Gastrocnemius medialis (tissue), 4 donors: ENCODE measurements at regions not wholly inside any gene's neighbourhood (a gene's known extent, or its start where the extent isn't known, plus 50 kb on each side); places are given as distances from the start of the nearest gene placed in this dataset.

ENCODE experiments used
- POLR2A ChIP-seq, 2 donors: fragments of 450-650 bp; IDR thresholded peaks; one replicate each; pipeline ENCODE4 v1.6.1; 2017; ENCODE audit warnings: antibody characterized with exemption in 2 of 2, mild to moderate bottlenecking in 2 of 2, moderate library complexity in 2 of 2
- TF ChIP-seq, protein P1 (sequence below), 5 experiments: fragments of 450-650 bp in 3 of 5; fragments of 200-600 bp in 2 of 5; sonication (generic) in 2 of 5; IDR thresholded peaks in 4 of 5; conservative IDR thresholded peaks in 1 of 5; 1 replicate in 4 of 5; 2 replicates in 1 of 5; pipeline ENCODE4 v1.5.1; 2016 to 2019; ENCODE audit warnings: antibody characterized with exemption in 5 of 5, mild to moderate bottlenecking in 3 of 5, moderate library complexity in 3 of 5

DNA sequence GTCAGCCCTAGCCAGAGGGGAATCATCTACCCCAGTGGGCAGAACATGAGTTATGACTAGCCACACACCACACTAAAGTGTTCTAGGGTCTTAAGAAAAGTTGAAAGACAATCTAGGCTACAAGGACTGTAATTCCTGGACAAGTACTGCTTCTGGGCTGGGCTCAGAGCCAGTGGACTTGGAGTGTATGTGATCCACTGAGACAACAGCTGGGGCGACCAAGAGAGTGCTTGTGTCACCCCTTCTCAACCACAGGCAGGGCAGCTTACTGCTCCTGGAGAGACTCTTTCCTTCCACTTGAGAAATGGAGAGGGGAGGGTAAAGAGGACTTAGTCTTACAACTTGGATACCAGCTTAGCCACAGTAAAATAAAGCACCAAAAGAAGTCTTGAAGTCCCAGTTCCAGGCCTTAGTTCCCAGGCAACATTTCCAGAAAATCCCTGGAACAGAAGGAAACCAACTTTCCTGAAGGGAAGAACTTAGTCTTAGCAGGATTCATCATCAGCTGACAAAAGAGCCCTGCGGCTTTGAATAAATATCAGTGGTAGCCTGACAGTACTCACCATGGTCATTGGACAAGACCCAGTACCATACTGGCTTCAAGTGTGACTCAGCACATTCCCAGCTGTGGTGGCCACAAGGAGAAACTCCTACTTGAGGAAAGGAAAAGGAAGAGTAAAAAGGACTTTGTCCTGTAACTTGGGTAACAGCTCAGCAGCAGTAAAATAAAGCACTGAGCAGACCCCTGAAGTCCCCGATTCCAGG is 355.1 kb upstream of the ADGRB3 start:
- TF ChIP-seq, protein P1, sequence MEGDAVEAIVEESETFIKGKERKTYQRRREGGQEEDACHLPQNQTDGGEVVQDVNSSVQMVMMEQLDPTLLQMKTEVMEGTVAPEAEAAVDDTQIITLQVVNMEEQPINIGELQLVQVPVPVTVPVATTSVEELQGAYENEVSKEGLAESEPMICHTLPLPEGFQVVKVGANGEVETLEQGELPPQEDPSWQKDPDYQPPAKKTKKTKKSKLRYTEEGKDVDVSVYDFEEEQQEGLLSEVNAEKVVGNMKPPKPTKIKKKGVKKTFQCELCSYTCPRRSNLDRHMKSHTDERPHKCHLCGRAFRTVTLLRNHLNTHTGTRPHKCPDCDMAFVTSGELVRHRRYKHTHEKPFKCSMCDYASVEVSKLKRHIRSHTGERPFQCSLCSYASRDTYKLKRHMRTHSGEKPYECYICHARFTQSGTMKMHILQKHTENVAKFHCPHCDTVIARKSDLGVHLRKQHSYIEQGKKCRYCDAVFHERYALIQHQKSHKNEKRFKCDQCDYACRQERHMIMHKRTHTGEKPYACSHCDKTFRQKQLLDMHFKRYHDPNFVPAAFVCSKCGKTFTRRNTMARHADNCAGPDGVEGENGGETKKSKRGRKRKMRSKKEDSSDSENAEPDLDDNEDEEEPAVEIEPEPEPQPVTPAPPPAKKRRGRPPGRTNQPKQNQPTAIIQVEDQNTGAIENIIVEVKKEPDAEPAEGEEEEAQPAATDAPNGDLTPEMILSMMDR (IDR thresholded peaks at IDR 0.05 in 4 of 5, conservative IDR thresholded peaks at IDR 0.05 in 1 of 5): no peak
- no peak for TF ChIP-seq POLR2A (IDR thresholded peaks at IDR 0.05)
